ENCODE measurements at regions not wholly inside any gene's neighbourhood (a gene's known extent, or its start where the extent isn't known, plus 50 kb on each side); places are given as distances from the start of the nearest gene placed in this dataset.

- DNase-seq (ENCODE audit: low spot score) (no peak), ATAC-seq (no peak), FAIRE-seq (no peak)
- TF ChIP-seq ZFYVE20 (CRISPR knock-in tag; IDR thresholded peaks at IDR 0.05; ENCODE audit: borderline replicate concordance, low read depth), result no peak
- no peak for TF ChIP-seq CREBL2 (CRISPR knock-in tag; IDR thresholded peaks at IDR 0.05; ENCODE audit: borderline replicate concordance)
- TF ChIP-seq RORA (CRISPR knock-in tag; IDR thresholded peaks at IDR 0.05), result no peak
- no TSS peak for BruUV-seq (replicated peaks)
- Histone ChIP-seq H2AFZ (ENCODE audit: low read length) (no peak overlapping the region), H4K20me1 (ENCODE audit: insufficient read depth, low read length) (no peaks in the 10 kb centered on the region), H3K9ac (ENCODE audit: insufficient read depth, low read depth, low read length) (no peak overlapping the region), H3K4me3 (replicated peaks in 1 of 3; ENCODE audit: insufficient read depth in 1 of 3, low read depth in 2 of 3, low read length in 3 of 3) (no peak overlapping the region), H3K27ac (ENCODE audit: extremely low read length, insufficient read depth, low read length) (no peak overlapping the region), H3K4me1 (ENCODE audit: insufficient read depth, low read length) (no peaks in the 10 kb centered on the region), H3K27me3 (ENCODE audit: control insufficient read depth in 1 of 2, insufficient read depth in 2 of 2, low read length in 2 of 2) (no peaks in the 10 kb centered on the region), H3K4me2 (ENCODE audit: low read depth, low read length) (no peak overlapping the region), H3K79me2 (ENCODE audit: insufficient read depth, low read length) (no peaks in the 10 kb centered on the region), H3K36me3 (replicated peaks in 1 of 2; ENCODE audit: control insufficient read depth in 1 of 2, insufficient read depth in 2 of 2, low read length in 2 of 2) (no peaks in the 10 kb centered on the region), H3K9me3 (ENCODE audit: low read length) (peaks cover 19% of the 10 kb centered on the region; the same call in 1 of the 2 replicates)
- ChIA-PET POLR2A (no interaction called here), CTCF (ENCODE audit: low intra/inter-chr PET ratio, low total read pairs) (no interaction called here)
- in situ Hi-C loops (cut with HindIII; ENCODE audit: extremely low pct_ligation_motif_present, low pct_unique_long_range_greater_than_20kb) (no loop called here), intact Hi-C loops (cut with micrococcal nuclease; ENCODE audit: unreplicated experiment) (no loop called here)
Measured at GRCh38 chr2:194619366-194619765, 1037.7 kb upstream of the SLC39A10 start.

GRCh38 chr2:194618432-194618831 lies 1038.6 kb upstream of the SLC39A10 start:
- H3K36me3 ChIP-seq (replicated peaks in 1 of 2; ENCODE audit: control insufficient read depth in 1 of 2, insufficient read depth in 2 of 2, low read length in 2 of 2), result no peaks in the 10 kb centered on the region
- FAIRE-seq, result no peak

More at GRCh38 chr2:194618432-194618831, 1038.6 kb upstream of the SLC39A10 start:
- no peak for DNase-seq (ENCODE audit: low spot score)
- H3K4me2 ChIP-seq (ENCODE audit: low read depth, low read length), result no peak overlapping the region
- in situ Hi-C loops (cut with HindIII; ENCODE audit: extremely low pct_ligation_motif_present, low pct_unique_long_range_greater_than_20kb) (no loop called here), intact Hi-C loops (cut with micrococcal nuclease; ENCODE audit: unreplicated experiment) (no loop called here)
- H3K9ac ChIP-seq (ENCODE audit: insufficient read depth, low read depth, low read length), result no peak overlapping the region
- ChIA-PET POLR2A (no interaction called here), CTCF (ENCODE audit: low intra/inter-chr PET ratio, low total read pairs) (no interaction called here)
- H3K79me2 ChIP-seq (ENCODE audit: insufficient read depth, low read length), result no peaks in the 10 kb centered on the region
- no peak for TF ChIP-seq AGO1 (IDR thresholded peaks at IDR 0.05; ENCODE audit: low read depth, low read length, poor library complexity, severe bottlenecking)
- no peak for TF ChIP-seq HIVEP1 (CRISPR knock-in tag; IDR thresholded peaks at IDR 0.05)
- TF ChIP-seq ZNF205 (CRISPR knock-in tag; IDR thresholded peaks at IDR 0.05), result no peak
- TF ChIP-seq ZBTB4 (CRISPR knock-in tag; IDR thresholded peaks at IDR 0.05; ENCODE audit: borderline replicate concordance), result no peak
- no peak for TF ChIP-seq ZNF274 (CRISPR knock-in tag; IDR thresholded peaks at IDR 0.05)
- TF ChIP-seq ATAD3A (CRISPR knock-in tag; IDR thresholded peaks at IDR 0.05), result no peak
- no peak for TF ChIP-seq MXD1 (CRISPR knock-in tag; IDR thresholded peaks at IDR 0.05)
- no peak for TF ChIP-seq CREB1 (IDR thresholded peaks at IDR 0.05)
- TF ChIP-seq CREB1 (CRISPR knock-in tag; IDR thresholded peaks at IDR 0.05), result no peak
- no peak overlapping the region for H3K4me3 ChIP-seq (replicated peaks in 1 of 3; ENCODE audit: insufficient read depth in 1 of 3, low read depth in 2 of 3, low read length in 3 of 3)
- H3K27ac ChIP-seq (ENCODE audit: extremely low read length, insufficient read depth, low read length), result no peak overlapping the region
- H2AFZ ChIP-seq (ENCODE audit: low read length), result no peak overlapping the region
- no peaks in the 10 kb centered on the region for H3K27me3 ChIP-seq (ENCODE audit: control insufficient read depth in 1 of 2, insufficient read depth in 2 of 2, low read length in 2 of 2)
- no peaks in the 10 kb centered on the region for H4K20me1 ChIP-seq (ENCODE audit: insufficient read depth, low read length)
- no TSS peak for BruUV-seq (replicated peaks)
- peaks cover 28% of the 10 kb centered on the region for H3K9me3 ChIP-seq (ENCODE audit: low read length)
- ATAC-seq, result no peak
- no peaks in the 10 kb centered on the region for H3K4me1 ChIP-seq (ENCODE audit: insufficient read depth, low read length)
